CD4-positive, alpha-beta T cell (primary cell): ENCODE measurements at regions not wholly inside any gene's neighbourhood (a gene's known extent, or its start where the extent isn't known, plus 50 kb on each side); places are given as distances from the start of the nearest gene placed in this dataset. TPM values are rescaled to one million over a fixed set of nuclear protein-coding genes. Genes with fewer than 3 reads are reported as not detected.

Source experiments
- ATAC-seq: fragments of 200-7000 bp; cut with Tn5 transposase; one replicate; pipeline ENCODE4 v1.10.0; 2022; ENCODE audit warnings: mild to moderate bottlenecking; ENCODE audit not compliant: poor library complexity
- CTCF ChIA-PET: fragments of 350-600 bp; sonication (Branson Sonifier 250); formaldehyde crosslinking; loops from one replicate; lab custom pipeline; 2021; ENCODE audit warnings: antibody characterized with exemption, inconsistent platforms; lab: Charles Lee
- POLR2A ChIA-PET: fragments of 350-600 bp; sonication (Branson Sonifier 250); formaldehyde crosslinking; loops from one replicate; lab custom pipeline; 2021; ENCODE audit warnings: antibody characterized with exemption, inconsistent platforms; lab: Charles Lee
- DNase-seq, 14 experiments: peaks; one replicate each; pipeline ENCODE4 v3.0.0-alpha.2; 2013 to 2020; ENCODE audit warnings: mixed read lengths in 2 of 14
- H3K27ac ChIP-seq, 2 donors: one replicate each; pipeline versions ENCODE4 v1.5.1 to v1.7.0; 2013; ENCODE audit warnings: low read length in 2 of 2, low read depth in 1 of 2, mild to moderate bottlenecking in 1 of 2
- H3K27me3 ChIP-seq, 2 experiments: 1 replicate in 1 of 2; 2 replicates in 1 of 2; pipeline versions ENCODE4 v1.6.1 to v1.7.0; 2013; ENCODE audit warnings: low read length in 2 of 2, control low read depth in 1 of 2, mild to moderate bottlenecking in 1 of 2, moderate library complexity in 1 of 2; ENCODE audit not compliant: insufficient read depth in 2 of 2, control insufficient read depth in 1 of 2
- H3K36me3 ChIP-seq: one replicate; pipeline ENCODE4 v1.6.1; 2013; ENCODE audit warnings: low read length, control low read depth; ENCODE audit not compliant: insufficient read depth
- H3K4me1 ChIP-seq: one replicate; pipeline ENCODE4 v1.6.1; 2013; ENCODE audit warnings: low read length, control low read depth; ENCODE audit not compliant: insufficient read depth
- H3K4me3 ChIP-seq: one replicate; pipeline ENCODE4 v1.5.1; 2013; ENCODE audit warnings: mild to moderate bottlenecking, low read length, moderate library complexity
- H3K9me3 ChIP-seq, 2 experiments: 1 replicate in 1 of 2; 2 replicates in 1 of 2; pipeline versions ENCODE4 v1.6.1 to v1.7.0; 2013; ENCODE audit warnings: low read length in 2 of 2, mild to moderate bottlenecking in 2 of 2, control low read depth in 1 of 2, moderate library complexity in 1 of 2; ENCODE audit not compliant: control insufficient read depth in 1 of 2, insufficient read depth in 1 of 2
- H3K27ac Mint-ChIP-seq: one replicate; pipeline ENCODE4 v1.8.0; 2020; ENCODE audit warnings: mixed read lengths
- H3K27me3 Mint-ChIP-seq: one replicate; pipeline ENCODE4 v1.8.0; 2021; ENCODE audit warnings: mixed read lengths
- H3K36me3 Mint-ChIP-seq: one replicate; pipeline ENCODE4 v1.8.0; 2021; ENCODE audit warnings: low read depth, mixed read lengths
- H3K4me1 Mint-ChIP-seq: one replicate; pipeline ENCODE4 v1.8.0; 2021; ENCODE audit warnings: low read depth, mixed read lengths
- H3K4me3 Mint-ChIP-seq: one replicate; pipeline ENCODE4 v1.8.0; 2020; ENCODE audit warnings: mild to moderate bottlenecking, mixed read lengths
- H3K9me3 Mint-ChIP-seq: one replicate; pipeline ENCODE4 v1.8.0; 2020; ENCODE audit warnings: mixed read lengths
- CTCF ChIP-seq: fragments of 200-600 bp; IDR thresholded peaks from one replicate; pipeline ENCODE4 v1.8.0; 2022; ENCODE audit warnings: antibody characterized with exemption, mild to moderate bottlenecking
- intact Hi-C, 2 experiments: fragments of 100-400 bp; cut with DNase I in 1 of 2; cut with micrococcal nuclease in 1 of 2; formaldehyde crosslinking; loops; one replicate each; pipeline versions ENCODE4 v1.15.1 to v1.9.0; 2023 to 2025; cut with DNase I, micrococcal nuclease
- microRNA-seq: library from miRNA; unstranded; fragments of <30 nt; microRNA quantifications from one replicate; pipeline ENCODE4 v1.2.0, GENCODE V29; 2021; ENCODE audit warnings: borderline microRNAs expressed, borderline replicate concordance

DNA sequence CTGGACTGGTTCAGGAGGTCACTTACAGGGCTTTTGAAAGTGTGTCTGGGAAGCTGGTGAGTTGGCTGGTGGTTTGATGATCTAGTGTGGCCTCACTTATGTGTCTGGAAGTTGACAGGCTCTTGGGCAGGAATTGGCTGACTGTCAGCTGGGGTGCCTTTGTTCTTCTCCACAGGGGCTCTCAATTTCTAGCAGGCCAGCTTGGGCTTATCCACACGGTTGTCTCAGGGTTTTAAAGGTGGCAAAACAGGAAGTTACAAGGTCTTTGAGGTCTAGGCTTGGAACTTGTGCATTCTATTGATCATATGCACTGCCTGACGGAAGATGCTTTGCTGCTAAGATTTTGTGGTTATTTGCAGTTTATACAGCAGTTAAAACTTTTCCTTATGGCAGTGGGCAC, 52.0 kb upstream of the CELF4 start:
- no peak for ATAC-seq
- no peak overlapping the region for H3K27ac ChIP-seq
- no peaks in the 10 kb centered on the region for H3K4me1 ChIP-seq
- intact Hi-C loops: no loop called here
- H3K4me1 Mint-ChIP-seq: no peaks in the 10 kb centered on the region
- H3K4me3 Mint-ChIP-seq: no peak overlapping the region
- H3K27ac Mint-ChIP-seq: no peak overlapping the region
- no peak for DNase-seq
- no peaks in the 10 kb centered on the region for H3K36me3 ChIP-seq
- H3K36me3 Mint-ChIP-seq: no peaks in the 10 kb centered on the region
- H3K9me3 ChIP-seq: no peaks in the 10 kb centered on the region
- TF ChIP-seq CTCF: no peak
- H3K27me3 ChIP-seq: peaks cover 0 to 2% of the 10 kb centered on the region in 2 experiments
- H3K4me3 ChIP-seq: no peak overlapping the region
- CTCF ChIA-PET: no interaction called here
- H3K9me3 Mint-ChIP-seq: no peaks in the 10 kb centered on the region
- no peaks in the 10 kb centered on the region for H3K27me3 Mint-ChIP-seq
- POLR2A ChIA-PET: no interaction called here

Small RNAs in the stretch of these regions (microRNA-seq; reads per million reads assigned to microRNA genes)
- gene MIR4318 (not detected), gene MIR5583-1 (not detected), gene MIR5583-2 (not detected), gene MIR924 (not detected)
